ENCODE measurements at regions not wholly inside any gene's neighbourhood (a gene's known extent, or its start where the extent isn't known, plus 50 kb on each side); places are given as distances from the start of the nearest gene placed in this dataset.
A peak's percentile ranks its signal among the peaks of the same experiment; 100 is the strongest.

- TF ChIP-seq ZNF8 (CRISPR knock-in tag; IDR thresholded peaks at IDR 0.05) = no peak
- no peak for TF ChIP-seq ZNF565 (CRISPR knock-in tag; conservative IDR thresholded peaks at IDR 0.05; ENCODE audit: low read depth)
- no peak for TF ChIP-seq ARNTL (CRISPR knock-in tag; IDR thresholded peaks at IDR 0.05; ENCODE audit: borderline replicate concordance, low read depth)
- TF ChIP-seq ZFP3 (CRISPR knock-in tag; IDR thresholded peaks at IDR 0.05) = no peak
- no peak for TF ChIP-seq SNAI2 (CRISPR knock-in tag; IDR thresholded peaks at IDR 0.05)
- ATAC-seq = no peak
Observed at GRCh38 chr4:97110506-97110905, 1032.8 kb downstream of the STPG2 start.

DNA sequence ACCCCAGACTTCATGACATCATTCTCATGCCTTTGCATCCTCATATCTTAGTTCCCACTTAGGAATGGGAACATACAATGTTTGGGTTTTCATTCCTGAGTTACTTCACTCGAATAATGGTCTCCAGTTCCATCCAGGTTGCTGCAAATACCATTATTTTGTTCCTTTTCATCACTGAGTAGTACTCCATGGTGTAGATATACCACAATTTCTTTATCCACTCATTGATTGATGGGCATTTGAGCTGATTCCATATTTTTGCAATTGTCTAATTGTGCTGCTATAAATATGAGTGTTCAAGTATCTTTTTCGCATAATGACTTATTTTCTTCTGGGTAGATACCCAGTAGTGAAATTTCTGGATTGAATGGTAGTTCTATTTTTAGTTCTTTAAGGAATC is 1026.8 kb downstream of the STPG2 start:
- no peak for TF ChIP-seq SNAI2 (CRISPR knock-in tag; IDR thresholded peaks at IDR 0.05)
- TF ChIP-seq ZNF8 (CRISPR knock-in tag; IDR thresholded peaks at IDR 0.05) = peak; percentile 91
- no peak for TF ChIP-seq TCF4 (CRISPR knock-in tag; IDR thresholded peaks at IDR 0.05; ENCODE audit: borderline replicate concordance)
- TF ChIP-seq POU6F1 (CRISPR knock-in tag; IDR thresholded peaks at IDR 0.05; ENCODE audit: borderline replicate concordance, low read depth) = no peak
- no peak for TF ChIP-seq OSR1 (CRISPR knock-in tag; IDR thresholded peaks at IDR 0.05)
- ATAC-seq = no peak

DNA sequence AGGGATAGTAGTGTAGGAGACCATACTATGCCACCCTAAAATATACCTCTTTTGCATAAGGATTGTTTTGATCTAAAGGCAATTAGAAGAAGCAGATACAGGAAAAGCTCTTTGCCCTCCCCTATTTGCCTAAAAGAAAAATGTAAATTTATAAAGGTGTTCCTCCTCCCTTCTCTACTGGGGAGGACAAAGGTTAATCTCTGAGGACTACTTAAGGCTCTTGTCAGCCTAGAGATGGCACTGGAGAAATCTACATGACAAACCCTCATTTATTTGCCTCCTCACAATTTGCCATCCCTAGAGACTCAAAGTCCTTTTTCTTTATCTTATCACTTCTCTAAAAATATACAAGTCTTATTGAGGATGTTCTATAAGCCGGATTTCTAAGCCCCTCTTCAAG is 1021.8 kb downstream of the STPG2 start:
- ATAC-seq = no peak
- TF ChIP-seq CSDC2 (CRISPR knock-in tag; IDR thresholded peaks at IDR 0.05) (no peak), ESRRG (CRISPR knock-in tag; IDR thresholded peaks at IDR 0.05) (no peak), ZNF70 (CRISPR knock-in tag; IDR thresholded peaks at IDR 0.05) (no peak), PPARA (CRISPR knock-in tag; IDR thresholded peaks at IDR 0.05; ENCODE audit: borderline replicate concordance) (no peak), GLIS3 (CRISPR knock-in tag; IDR thresholded peaks at IDR 0.05) (no peak), SNAI2 (CRISPR knock-in tag; IDR thresholded peaks at IDR 0.05) (no peak), ZNF8 (CRISPR knock-in tag; IDR thresholded peaks at IDR 0.05) (no peak), TCF4 (CRISPR knock-in tag; IDR thresholded peaks at IDR 0.05; ENCODE audit: borderline replicate concordance) (no peak), PATZ1 (CRISPR knock-in tag; IDR thresholded peaks at IDR 0.05; ENCODE audit: borderline replicate concordance) (no peak), ZC3H10 (CRISPR knock-in tag; IDR thresholded peaks at IDR 0.05) (no peak), TOX (CRISPR knock-in tag; IDR thresholded peaks at IDR 0.05; ENCODE audit: borderline replicate concordance) (no peak), ARNTL (CRISPR knock-in tag; IDR thresholded peaks at IDR 0.05; ENCODE audit: borderline replicate concordance, low read depth) (no peak)
- TF ChIP-seq, protein P1, sequence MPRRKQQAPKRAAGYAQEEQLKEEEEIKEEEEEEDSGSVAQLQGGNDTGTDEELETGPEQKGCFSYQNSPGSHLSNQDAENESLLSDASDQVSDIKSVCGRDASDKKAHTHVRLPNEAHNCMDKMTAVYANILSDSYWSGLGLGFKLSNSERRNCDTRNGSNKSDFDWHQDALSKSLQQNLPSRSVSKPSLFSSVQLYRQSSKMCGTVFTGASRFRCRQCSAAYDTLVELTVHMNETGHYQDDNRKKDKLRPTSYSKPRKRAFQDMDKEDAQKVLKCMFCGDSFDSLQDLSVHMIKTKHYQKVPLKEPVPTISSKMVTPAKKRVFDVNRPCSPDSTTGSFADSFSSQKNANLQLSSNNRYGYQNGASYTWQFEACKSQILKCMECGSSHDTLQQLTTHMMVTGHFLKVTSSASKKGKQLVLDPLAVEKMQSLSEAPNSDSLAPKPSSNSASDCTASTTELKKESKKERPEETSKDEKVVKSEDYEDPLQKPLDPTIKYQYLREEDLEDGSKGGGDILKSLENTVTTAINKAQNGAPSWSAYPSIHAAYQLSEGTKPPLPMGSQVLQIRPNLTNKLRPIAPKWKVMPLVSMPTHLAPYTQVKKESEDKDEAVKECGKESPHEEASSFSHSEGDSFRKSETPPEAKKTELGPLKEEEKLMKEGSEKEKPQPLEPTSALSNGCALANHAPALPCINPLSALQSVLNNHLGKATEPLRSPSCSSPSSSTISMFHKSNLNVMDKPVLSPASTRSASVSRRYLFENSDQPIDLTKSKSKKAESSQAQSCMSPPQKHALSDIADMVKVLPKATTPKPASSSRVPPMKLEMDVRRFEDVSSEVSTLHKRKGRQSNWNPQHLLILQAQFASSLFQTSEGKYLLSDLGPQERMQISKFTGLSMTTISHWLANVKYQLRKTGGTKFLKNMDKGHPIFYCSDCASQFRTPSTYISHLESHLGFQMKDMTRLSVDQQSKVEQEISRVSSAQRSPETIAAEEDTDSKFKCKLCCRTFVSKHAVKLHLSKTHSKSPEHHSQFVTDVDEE (CRISPR knock-in tag; IDR thresholded peaks at IDR 0.05) = no peak

DNA sequence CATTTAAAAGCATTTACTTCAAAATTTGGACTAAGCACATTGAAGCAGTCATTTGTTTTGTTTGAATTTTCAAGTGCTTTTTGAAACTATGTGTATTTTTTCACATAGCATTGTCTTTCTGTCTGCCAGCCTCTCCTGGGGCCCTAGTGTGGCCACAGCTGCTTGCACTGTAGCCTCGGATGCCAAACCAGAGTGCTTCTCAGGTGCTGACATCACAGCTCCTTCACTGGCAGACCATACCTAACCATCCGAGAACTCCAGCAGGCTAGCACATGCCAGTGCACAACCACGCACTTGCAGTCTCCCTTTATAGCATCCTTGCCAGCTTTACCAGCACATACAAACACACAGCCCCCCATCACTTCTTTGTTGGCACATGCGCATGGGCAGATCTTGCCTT is 1019.7 kb downstream of the STPG2 start:
- TF ChIP-seq OSR1 (CRISPR knock-in tag; IDR thresholded peaks at IDR 0.05) (no peak), ARNTL (CRISPR knock-in tag; IDR thresholded peaks at IDR 0.05; ENCODE audit: borderline replicate concordance, low read depth) (no peak), RARB (CRISPR knock-in tag; IDR thresholded peaks at IDR 0.05) (no peak), PATZ1 (CRISPR knock-in tag; IDR thresholded peaks at IDR 0.05; ENCODE audit: borderline replicate concordance) (no peak), ZNF565 (CRISPR knock-in tag; conservative IDR thresholded peaks at IDR 0.05; ENCODE audit: low read depth) (no peak), ZC3H10 (CRISPR knock-in tag; IDR thresholded peaks at IDR 0.05) (no peak), TOX (CRISPR knock-in tag; IDR thresholded peaks at IDR 0.05; ENCODE audit: borderline replicate concordance) (no peak), TCF4 (CRISPR knock-in tag; IDR thresholded peaks at IDR 0.05; ENCODE audit: borderline replicate concordance) (no peak), ZFP3 (CRISPR knock-in tag; IDR thresholded peaks at IDR 0.05) (no peak), ISL1 (CRISPR knock-in tag; IDR thresholded peaks at IDR 0.05) (no peak), PPARA (CRISPR knock-in tag; IDR thresholded peaks at IDR 0.05; ENCODE audit: borderline replicate concordance) (no peak)
- TF ChIP-seq, protein P1 (CRISPR knock-in tag; IDR thresholded peaks at IDR 0.05) = no peak
- no peak for ATAC-seq
